ENCODE measurements at regions not wholly inside any gene's neighbourhood (a gene's known extent, or its start where the extent isn't known, plus 50 kb on each side); places are given as distances from the start of the nearest gene placed in this dataset.

- Histone ChIP-seq H3K4me1 (ENCODE audit: insufficient read depth, low read length) (no peaks in the 10 kb centered on the region), H2AFZ (ENCODE audit: low read length) (no peak overlapping the region), H4K20me1 (ENCODE audit: insufficient read depth, low read length) (no peaks in the 10 kb centered on the region), H3K27ac (ENCODE audit: low read depth, low read length) (no peak overlapping the region), H3K4me3 (ENCODE audit: insufficient read depth, low read length) (no peak overlapping the region), H3K27me3 (ENCODE audit: insufficient read depth, low read length) (no peaks in the 10 kb centered on the region), H3K4me2 (ENCODE audit: insufficient read depth, low read length) (no peak overlapping the region), H3K9me3 (ENCODE audit: low read depth, low read length) (no peaks in the 10 kb centered on the region), H3K79me2 (ENCODE audit: insufficient read depth, low read length) (no peaks in the 10 kb centered on the region), H3K36me3 (ENCODE audit: insufficient read depth, low read length) (no peaks in the 10 kb centered on the region)
- TF ChIP-seq, protein P1, sequence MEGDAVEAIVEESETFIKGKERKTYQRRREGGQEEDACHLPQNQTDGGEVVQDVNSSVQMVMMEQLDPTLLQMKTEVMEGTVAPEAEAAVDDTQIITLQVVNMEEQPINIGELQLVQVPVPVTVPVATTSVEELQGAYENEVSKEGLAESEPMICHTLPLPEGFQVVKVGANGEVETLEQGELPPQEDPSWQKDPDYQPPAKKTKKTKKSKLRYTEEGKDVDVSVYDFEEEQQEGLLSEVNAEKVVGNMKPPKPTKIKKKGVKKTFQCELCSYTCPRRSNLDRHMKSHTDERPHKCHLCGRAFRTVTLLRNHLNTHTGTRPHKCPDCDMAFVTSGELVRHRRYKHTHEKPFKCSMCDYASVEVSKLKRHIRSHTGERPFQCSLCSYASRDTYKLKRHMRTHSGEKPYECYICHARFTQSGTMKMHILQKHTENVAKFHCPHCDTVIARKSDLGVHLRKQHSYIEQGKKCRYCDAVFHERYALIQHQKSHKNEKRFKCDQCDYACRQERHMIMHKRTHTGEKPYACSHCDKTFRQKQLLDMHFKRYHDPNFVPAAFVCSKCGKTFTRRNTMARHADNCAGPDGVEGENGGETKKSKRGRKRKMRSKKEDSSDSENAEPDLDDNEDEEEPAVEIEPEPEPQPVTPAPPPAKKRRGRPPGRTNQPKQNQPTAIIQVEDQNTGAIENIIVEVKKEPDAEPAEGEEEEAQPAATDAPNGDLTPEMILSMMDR (IDR thresholded peaks at IDR 0.05; ENCODE audit: extremely low read depth, low read depth, low read length): no peak
- DNase-seq (ENCODE audit: insufficient read length, low spot score, missing footprints): no peak
These were observed 181.8 kb downstream of the TTLL2 start for GRCh38 chr6:167506443-167507301.

DNA sequence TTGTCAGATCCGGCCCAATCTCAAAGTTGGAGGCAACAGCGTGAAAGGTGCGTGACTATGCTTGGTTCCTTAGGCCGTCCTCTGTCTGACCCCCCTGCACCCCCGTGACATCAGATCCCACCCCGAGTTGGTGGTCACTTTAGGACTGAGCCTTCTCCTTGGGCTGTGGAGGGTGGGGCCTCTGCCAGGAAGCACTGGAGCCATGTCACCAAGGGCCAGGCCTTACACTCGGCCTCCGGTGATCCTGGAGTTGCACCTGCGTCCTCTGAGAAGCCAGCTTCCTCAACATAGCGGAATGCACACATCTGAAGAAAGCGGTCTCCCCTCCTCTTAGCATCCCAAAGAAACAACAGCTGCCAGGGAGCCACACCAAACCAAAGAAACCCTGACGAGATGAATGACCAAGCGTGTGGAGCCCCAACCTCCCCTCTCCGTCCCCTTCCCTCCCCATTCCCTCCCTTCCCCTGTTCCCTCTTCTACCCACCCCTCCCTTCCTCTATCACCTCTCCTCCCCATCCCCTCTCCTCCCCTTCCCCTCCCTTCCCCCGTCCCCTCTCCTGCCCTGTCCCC, 182.6 kb downstream of the TTLL2 start:
- no peak for DNase-seq (ENCODE audit: insufficient read length, low spot score, missing footprints)
- Histone ChIP-seq H3K27me3 (ENCODE audit: insufficient read depth, low read length) (no peaks in the 10 kb centered on the region), H3K27ac (ENCODE audit: low read depth, low read length) (no peak overlapping the region), H3K4me3 (ENCODE audit: insufficient read depth, low read length) (no peak overlapping the region), H3K9me3 (ENCODE audit: low read depth, low read length) (no peaks in the 10 kb centered on the region), H4K20me1 (ENCODE audit: insufficient read depth, low read length) (no peaks in the 10 kb centered on the region), H2AFZ (ENCODE audit: low read length) (no peak overlapping the region), H3K4me2 (ENCODE audit: insufficient read depth, low read length) (no peak overlapping the region), H3K4me1 (ENCODE audit: insufficient read depth, low read length) (no peaks in the 10 kb centered on the region), H3K36me3 (ENCODE audit: insufficient read depth, low read length) (no peaks in the 10 kb centered on the region), H3K79me2 (ENCODE audit: insufficient read depth, low read length) (no peaks in the 10 kb centered on the region)
- TF ChIP-seq, protein P1 (IDR thresholded peaks at IDR 0.05; ENCODE audit: extremely low read depth, low read depth, low read length): no peak

DNA sequence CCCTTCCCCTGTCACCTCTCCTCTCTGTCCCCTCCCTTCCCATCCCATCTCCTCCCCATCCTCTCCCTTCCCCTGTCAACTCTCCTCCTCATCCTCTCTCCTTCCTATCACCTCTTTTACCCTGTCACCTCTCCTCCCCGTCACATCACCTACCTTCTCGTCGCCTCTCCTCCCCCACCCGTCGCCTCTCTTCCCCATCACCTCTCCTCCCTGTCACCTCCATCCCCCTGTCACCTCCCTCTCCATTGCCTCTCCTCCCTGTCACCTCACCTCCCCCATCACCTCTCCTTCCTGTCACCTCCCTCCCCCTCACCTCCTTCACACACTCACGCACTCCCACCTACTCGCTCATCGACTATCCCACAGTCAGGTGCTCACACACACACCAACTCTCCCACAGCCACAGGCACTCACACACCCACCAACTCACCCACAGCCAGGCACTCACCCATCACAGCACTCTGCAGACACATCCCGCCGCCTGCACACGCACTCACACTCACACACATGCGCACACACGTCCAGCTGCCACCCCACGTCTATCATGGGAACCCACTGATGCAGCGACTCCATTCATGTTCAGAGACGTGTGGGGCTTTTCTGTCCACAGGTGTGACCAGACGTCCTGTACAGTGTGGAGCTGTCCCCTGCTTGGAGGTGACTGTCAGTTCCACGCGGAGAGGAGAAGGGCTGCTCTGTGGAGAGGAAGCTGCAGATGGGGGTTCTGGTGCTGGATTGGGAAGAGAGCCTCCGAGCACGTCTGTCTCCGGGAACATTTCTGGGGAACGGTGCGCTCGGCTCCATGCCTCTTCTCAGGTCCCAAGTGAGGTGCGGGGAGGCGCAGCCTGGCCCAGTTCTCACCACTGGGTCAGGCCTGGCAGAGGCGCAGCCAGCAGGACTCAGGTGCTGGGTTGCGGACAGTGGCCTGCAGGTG, 184.3 kb downstream of the TTLL2 start:
- no peak overlapping the region for H3K27ac ChIP-seq (ENCODE audit: low read depth, low read length)
- no peak overlapping the region for H3K4me3 ChIP-seq (ENCODE audit: insufficient read depth, low read length)
- H3K4me1 ChIP-seq (ENCODE audit: insufficient read depth, low read length): no peaks in the 10 kb centered on the region
- H3K79me2 ChIP-seq (ENCODE audit: insufficient read depth, low read length): no peaks in the 10 kb centered on the region
- TF ChIP-seq, protein P1 (IDR thresholded peaks at IDR 0.05; ENCODE audit: extremely low read depth, low read depth, low read length): no peak
- H3K36me3 ChIP-seq (ENCODE audit: insufficient read depth, low read length): no peaks in the 10 kb centered on the region
- H3K4me2 ChIP-seq (ENCODE audit: insufficient read depth, low read length): no peak overlapping the region
- no peaks in the 10 kb centered on the region for H3K9me3 ChIP-seq (ENCODE audit: low read depth, low read length)
- DNase-seq (ENCODE audit: insufficient read length, low spot score, missing footprints): no peak
- H3K27me3 ChIP-seq (ENCODE audit: insufficient read depth, low read length): no peaks in the 10 kb centered on the region
- no peaks in the 10 kb centered on the region for H4K20me1 ChIP-seq (ENCODE audit: insufficient read depth, low read length)
- no peak overlapping the region for H2AFZ ChIP-seq (ENCODE audit: low read length)

All from osteoblast (primary cell).